ENCODE measurements at regions not wholly inside any gene's neighbourhood (a gene's known extent, or its start where the extent isn't known, plus 50 kb on each side); places are given as distances from the start of the nearest gene placed in this dataset.
A peak's percentile ranks its signal among the peaks of the same experiment; 100 is the strongest.

DNA sequence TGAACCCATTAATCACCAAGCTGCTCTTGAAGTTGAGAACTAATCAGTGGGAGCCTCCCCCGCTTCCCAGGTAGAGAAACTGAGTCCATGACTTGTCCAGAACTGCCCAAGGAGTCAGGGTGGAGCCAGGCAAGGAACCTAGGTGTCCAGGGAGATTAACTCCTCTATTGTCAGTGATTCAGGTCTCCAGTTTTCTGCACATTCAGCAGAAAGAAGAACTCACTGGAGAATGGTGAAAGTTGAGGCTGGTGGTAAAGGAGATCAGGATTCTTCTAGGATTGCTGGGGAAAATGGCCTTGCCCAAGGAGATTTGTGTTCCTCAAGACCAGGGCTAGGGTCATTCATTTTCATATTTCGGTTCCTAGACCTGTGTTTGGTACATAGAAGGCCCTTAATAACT is 87.2 kb upstream of the CISTR start:
- DNase-seq = no peak

DNA sequence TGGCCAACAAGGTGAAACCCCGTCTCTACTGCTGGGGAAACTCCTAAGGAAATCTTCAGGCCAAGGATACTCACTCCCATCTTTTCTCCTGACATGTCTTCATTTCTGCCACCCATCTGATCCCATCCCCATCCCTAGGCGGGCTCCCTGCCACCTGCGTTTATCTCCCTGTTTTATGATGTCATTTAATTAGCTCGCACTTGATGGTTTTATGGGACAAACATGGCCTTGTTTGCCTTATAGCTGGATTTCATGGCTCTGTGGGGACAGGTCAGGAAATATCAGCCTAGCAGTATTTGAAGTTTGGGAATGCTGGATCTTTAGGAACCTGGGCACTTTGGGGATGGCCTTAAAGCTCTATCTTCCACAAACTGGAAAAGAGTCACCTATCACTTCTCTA is 88.5 kb upstream of the CISTR start:
- no peak for DNase-seq

DNA sequence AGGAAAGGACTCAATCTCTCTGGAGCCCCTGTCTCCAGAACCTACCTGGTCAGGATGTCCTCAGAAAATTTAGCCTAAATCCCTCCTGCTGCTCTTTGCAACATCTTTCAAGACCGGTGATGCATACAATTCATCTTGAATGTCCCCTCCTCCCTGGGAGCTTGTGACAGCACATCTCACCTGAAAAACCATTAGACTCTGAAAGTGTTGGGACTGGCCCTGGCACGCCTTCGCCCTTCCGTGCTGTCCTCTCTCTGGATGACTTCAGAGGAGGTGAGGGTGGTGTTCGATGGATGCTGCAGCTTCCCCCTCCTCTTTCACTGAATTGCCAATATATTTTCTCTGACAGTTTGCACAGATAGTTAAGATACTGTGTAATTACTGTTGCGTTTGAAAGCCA is 90.9 kb upstream of the CISTR start:
- DNase-seq = no peak

DNA sequence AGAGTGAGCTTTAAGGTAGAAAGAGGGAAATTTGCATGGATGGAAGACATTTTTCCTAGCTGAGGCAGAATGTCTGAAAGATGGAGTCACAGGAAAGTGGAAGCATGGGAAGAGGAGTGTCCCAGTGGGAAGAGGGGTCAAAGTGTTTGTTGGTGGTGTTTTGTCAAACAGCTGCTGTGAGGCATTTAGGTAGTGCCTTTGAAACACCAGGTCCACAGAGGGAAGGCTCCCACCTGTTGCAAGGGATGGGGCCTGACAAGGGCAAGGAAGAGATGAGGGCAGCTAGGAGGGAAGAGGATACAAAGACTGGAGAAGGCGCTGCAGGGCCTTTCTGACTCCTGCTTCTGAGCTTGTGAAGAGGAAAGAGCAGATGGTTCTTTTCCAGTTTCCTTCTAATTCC is 91.8 kb upstream of the CISTR start:
- DNase-seq = no peak

DNA sequence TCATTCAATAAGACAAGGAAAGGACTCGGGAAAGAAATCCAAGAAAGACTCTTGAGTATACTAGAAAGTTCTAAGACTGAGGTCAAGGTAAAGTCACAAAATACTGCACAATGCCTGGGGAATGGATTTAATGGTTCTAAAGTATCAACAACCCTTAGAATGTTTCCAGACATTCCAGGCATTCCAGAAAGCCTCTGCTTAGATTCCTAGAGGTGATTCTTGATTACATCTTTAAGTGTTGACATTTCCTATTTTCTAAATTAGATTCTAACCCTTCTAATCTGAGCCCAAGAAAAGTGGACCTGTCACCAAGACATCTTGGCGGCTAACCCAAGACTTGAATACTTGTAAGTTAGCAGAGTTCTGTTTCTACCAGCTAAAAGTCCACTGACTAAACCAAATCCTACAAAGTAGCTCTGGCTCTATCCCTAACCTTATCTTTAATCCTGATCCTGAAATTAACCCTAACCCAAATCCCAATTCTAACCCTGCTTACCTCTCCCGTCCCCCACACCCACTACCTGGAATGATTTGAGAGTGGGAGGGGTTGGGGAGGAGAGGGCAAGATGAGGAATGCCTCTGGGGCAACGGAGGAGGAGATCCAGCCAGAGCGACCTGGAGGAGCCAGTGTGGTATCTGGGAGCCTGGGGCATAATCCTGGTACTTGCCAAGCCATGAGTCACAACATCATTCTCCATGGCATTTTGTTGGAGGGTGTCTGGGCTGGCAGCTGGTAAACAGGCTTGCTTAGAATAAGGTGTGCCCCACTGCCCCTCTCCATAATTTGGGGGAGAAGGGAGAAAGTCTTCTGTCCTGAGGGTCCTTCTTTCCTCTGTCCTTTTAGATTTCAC is 93.4 kb upstream of the HOXC13 start:
- no peak for DNase-seq

DNA sequence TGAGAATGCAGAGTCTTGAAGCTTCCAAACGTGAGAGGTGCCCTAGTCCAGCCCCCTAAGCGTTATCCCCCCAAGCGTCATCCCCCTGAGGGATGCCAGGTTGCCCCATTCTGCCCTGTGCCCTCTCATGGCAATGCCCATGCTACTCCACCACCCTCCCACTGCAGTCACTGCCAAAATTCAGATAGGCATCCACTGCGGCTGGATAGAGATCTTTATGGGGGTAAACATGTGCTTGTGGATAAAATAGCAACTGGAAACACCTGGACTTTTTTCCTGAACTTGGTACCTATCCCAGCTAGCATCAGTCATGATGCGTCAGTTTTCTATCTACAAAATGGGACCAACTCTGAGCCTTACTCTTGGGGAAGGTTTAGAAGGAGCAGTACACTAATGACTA is 92.7 kb upstream of the HOXC13 start:
- no peak for DNase-seq

DNA sequence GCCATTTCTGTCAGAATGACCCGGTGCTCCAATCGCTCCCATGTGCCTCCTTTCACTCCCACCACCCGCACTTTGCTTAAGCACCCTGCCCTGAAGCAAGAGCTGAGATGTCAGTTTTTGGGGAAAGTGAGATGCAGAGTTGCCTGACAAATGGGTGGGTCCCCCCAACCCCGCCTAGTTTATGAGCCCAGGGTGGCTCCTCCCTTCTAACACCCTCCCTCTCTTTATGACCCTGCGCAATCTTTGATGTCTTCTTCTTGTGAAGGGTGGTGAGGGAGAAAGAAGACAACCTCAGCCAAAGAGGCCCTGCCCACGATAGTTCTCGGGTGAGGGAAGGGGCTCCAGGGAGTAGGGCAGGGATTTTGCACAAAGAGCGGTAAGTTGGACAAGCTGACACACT is 89.5 kb upstream of the HOXC13 start:
- no peak for DNase-seq

DNA sequence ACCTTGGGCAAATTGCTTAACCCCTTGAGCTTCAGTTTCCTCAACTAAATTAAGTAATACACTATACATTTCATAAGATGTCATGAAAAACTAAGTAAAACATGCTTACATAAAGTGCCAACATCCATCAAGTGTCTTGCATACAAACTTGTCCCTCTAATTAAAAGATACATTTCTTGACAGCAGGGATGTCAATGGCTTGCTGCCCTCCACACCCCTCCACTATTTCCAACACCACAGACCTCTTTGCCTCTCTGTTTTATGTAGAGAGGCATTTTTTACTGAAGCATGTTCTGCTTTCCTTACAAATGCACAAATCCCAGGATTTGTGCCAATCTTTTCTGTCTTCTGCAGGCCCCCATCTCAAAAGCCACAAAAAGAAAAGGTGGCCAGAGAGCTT is 89.0 kb upstream of the HOXC13 start:
- DNase-seq = no peak

DNA sequence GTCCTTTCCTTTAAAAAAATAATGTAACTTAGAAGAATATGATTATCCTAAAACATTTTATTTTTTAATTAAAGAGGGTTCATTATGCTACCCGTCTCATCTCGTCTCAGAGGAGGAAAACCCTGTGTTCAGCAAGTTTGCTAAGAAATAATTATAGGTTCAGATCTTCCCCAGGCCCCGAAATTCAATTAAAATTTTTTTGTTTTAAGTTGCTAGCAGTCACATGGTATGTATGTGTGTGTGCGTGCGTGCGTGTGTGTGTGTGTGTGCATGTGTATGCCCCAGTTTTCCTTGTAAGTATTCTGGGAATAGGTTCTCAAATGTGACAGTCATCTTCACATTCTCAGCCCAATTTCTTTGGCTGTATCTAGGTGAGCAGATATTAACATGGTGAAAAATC is 86.6 kb upstream of the HOXC13 start:
- DNase-seq = no peak

DNA sequence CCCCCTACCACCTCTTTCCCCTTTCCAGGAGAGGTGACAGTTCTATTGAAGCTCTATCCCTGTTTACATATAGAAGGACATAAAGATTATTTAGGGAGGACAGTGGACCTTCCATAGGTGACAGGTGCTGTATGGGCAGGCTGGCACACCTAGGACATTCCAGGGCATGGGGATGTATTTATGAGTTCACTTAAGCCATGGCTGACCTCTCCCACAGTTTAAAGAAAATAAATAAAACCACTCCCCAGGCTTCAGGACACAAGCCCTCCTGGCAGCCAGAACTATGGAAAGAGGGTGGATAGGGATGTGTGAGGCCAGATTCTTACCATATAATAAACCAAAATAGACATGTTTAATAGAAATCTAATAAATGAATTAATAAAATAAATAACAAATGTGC is 85.6 kb upstream of the HOXC13 start:
- DNase-seq = no peak

DNA sequence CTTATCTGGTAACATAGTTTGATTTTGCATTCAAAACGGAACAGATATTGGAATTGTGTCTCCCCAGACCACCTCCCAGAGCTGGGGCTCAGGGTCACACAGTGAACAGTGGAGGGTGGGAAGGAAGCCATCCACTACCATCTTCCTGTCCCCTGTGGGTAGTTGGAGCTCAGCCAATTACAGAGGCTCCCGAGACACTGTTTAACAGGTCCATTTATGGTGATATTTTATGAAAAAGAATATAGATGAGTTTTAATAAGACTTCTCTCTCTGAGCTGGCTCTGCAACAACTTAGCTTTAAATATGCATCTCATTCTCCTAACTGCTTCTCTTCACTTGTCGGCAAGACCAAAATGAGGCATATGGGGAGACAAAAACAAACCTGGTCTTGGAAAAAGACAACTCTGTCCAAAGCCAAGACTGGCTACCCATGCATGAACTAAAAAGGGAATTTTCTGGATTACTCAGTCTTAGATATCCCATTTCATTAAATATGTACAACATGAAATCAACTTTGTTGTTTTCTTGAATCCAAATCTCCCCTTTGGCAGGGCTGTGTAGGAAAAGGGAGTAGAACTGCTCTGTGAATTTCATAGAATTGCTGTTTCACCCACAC is 83.8 kb upstream of the HOXC13 start:
- DNase-seq = no peak

DNA sequence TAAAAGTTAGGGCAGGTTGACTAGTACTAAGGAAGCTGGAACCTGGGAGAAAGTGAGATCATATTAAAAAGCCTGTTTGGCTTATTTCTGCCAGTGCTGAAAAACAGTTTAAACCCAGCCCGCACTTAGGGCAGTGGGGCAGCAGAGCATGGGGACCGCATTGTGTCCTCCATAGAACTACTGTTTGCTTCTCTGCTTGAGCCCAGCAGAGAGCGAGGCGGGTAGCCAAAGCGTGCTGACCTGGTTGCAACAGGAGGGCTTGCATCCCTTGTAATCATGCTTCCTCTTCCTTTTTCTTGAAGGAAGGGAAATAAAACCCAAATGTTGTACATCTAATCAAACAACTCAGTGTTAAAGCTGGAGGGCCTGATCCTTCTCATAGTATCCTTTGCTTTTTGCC is 82.5 kb upstream of the HOXC13 start:
- DNase-seq = peak in 1 of 2 donors; percentile 4

DNA sequence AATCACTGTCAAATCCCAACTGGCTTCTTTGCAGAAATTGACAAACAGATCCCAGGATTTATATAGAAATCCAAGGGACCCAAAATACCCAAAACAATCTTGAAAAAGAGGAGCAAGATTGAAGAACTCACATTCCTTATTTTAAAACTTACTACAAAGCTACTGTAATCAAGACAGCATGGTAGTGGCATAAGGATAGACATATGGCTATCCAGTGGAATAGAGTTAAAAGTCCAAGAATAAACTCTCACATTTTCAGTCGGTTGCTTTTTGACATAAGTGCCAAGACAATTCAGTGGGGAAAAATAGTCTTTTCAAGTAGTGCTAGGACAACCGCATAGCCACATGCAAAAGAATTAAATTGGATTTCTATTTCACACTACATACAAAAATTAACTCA is 81.0 kb upstream of the HOXC13 start:
- no peak for DNase-seq

DNA sequence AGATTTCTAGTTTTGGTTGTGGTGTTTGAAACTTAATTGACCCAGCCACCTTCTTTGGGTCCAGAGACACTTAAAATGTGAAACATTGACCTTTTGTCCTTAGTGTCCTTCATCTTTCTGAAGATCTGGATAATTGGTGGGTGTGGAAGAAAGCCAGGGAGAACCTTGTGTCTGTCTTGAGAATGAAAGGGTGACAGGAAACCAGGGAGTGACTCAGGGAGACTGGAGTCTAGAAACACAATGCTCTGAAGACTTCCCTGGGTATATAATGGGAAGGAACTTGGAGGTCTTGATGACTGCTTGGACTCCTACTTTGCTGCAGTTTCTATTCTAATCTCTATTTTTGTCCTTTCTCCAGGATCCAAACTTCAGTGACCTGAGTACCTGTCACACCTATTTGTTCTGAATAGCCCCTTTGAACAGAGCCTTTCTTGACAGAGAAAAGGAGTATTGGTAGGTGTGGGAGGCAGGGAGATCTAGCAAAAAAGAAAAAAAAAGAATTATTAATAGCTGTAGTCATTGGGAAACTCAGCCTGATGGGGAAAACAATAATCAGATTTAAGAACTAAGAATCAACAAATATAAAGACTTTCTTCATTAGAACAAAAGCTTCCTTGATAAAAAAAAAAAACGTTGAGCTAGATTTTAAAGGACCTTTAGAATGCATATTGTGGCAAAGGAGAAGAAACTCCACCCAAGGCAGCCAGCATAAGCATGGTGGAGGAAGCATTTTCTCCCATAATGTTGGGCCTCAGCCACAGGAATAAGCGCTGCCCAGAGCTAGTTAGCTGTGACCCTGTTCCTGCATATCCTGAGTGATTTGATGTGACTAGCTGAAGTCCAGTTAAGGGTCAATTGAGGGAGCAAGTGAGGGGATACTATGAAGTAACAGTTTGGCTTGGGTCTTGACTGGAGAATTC is 77.9 kb upstream of the HOXC13 start:
- no peak for DNase-seq

DNA sequence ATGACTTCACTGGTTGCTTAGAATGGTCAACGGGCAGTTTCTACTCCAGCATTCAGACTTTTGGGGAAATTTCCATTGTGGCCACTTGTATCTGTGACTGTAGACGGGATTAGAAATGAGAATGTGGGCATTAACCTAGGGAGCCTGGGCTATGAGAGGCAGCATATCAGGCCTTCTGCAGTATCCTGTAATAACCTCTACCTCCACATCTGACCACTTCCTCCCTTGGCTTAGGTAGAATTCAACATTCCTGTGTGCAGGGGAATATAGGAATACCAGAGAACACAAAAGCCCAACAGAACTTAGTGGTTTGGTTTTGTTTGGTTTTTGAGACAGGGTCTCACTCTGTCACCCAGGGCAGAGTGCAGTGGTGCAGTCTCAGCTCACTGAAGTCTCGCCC is 76.4 kb upstream of the HOXC13 start:
- no peak for DNase-seq

DNA sequence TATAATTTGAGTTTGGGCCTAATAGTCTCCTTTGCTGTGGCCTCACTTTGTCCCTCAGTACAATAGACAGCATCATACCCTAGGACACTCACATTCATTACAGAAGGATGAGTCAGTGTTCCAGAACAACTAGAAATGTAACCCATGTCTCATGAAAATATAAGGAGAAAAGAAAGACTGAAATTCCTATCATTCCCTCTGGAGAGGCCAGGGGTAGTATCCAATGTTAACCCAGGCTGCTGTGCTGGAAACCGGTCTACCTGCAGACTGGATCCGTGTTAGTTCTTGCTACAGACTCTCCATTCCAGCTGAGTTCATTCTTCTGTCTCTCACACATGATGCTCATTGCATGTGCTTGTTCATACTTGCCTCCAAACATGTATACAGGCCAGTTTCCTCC is 75.8 kb upstream of the HOXC13 start:
- no peak for DNase-seq

DNA sequence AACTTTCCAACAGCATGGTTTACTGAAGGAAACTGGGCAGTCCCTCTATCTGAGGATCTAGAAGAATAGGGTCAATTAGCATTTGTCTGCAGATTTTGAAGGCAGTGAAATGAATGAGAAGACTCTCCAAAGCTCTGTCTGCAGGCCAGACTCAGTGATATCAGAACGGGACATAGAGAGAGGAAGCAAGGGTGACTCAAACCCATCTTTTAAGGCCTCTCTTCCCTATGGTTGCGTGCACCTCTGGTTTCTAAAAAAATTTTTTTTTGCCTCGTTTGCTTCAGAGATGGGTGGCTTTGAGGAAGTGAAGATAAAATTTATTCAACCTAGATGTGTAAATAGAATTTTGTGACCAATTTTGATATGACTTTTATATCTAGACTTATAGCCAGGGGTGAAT is 71.9 kb upstream of the HOXC13 start:
- no peak for DNase-seq

DNA sequence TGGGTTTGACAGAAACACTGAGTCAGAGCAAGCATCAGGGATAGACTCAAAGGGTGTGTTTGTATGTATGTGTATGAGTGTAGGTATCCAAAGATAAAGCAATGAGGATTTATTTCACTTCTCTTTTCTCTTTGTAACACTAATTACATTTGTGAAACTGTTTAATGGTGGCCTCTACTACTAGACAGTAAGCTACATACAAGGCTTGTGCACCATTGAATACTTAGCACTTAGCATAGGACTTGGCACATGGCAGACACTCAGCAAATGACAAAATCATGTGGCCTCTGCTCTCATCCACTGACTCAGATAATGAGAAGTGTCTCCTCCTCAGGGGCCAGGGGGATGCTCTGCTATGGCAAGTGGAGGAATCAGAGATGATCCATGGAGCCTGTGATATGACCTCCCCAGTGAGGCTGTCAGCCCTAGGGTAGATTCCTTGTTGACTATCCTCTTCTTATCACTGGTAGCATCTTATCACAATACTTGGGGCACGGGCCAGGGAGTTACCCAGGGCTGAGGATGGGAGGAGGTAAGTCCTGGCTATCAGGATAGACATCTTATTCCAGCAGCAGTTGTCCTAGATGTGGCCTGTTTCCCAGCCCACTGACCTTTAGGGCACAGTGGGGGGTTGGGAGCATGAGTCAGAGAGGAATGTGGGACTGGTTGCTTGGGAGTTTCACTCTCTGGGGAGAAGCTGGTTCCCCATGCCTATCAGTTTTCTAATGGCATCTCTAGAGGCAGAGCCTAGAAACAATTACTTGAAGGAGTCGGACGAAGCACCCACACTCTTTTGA is 71.2 kb upstream of the HOXC13 start:
- no peak for DNase-seq

DNA sequence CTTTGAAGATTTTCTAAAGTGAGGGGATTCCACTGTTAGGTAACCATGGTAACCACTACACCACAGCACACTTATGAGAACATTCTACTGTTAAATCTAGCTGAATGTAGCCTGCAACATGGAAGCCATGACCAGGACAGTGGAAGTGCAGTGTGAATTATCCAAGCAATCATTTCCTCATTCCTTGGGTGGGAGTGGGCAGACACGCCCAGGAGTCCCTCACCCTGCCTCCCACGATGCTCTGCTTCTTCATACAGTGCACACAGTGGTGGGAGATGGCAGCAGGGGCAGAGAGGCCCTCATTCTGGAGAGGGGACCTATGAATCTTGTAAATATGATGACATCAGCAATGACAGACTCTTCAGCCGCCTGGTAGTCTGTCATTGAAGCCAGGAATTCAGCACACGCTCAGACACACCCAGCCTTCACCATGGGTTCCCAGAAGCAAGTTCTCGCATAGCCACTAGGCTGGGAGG is 70.1 kb upstream of the HOXC13 start:
- DNase-seq = no peak

DNA sequence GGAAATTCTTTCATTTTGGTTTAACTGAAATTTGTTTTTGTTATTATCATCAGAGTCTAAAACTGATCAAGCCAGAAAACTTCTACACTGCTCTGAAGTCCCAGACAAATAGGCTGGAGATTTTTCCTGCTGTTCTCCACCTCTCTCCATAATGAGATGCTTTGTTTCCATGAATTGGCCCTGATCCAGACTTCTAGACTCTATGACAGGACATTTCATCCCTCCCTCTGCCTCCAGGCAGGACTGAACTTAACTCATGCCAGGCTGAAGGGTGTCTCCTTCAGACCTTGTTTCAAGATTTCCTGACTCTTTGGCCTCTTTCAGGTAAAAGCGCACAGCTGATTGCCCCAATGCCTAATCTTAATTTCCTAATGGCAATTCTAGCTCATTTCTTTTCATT is 69.1 kb upstream of the HOXC13 start:
- no peak for DNase-seq

DNA sequence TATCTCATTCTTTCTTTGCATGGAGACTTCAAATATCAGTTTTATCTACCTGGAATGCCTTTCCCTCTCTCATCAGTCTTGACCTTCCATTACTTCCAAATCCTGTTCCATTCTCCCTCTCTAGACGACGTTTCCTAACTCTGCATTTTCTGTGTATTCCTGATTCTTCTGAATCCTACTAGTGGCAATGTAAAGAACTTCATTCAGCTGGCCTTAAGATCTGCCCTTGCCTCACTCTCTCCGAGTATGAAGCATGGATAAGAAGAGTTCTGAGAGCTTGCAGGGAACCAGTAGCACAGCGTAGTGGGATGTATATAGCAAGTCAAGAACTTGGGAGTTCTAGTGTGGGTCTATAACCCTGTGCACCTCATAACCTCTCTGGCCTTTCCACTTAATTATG is 68.5 kb upstream of the HOXC13 start:
- DNase-seq = no peak

DNA sequence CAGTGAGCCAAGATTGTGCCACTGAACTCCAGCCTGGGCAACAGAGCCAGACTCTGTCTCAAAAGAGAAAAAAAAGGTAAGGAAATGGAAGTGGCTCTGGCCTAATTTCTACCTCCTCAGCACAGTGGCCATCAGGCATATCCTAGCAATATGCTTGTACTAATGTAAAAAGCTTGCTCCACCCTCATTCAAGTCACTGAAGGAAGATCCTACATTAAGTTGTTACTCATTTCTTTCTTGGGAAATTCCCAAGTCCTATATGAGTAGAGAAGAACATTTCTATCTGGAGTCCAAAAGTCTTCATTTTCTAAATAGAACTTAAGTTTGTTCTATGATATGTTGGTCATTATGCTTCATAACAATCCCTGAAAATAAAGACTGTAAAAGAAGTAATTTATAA is 67.3 kb upstream of the HOXC13 start:
- no peak for DNase-seq

DNA sequence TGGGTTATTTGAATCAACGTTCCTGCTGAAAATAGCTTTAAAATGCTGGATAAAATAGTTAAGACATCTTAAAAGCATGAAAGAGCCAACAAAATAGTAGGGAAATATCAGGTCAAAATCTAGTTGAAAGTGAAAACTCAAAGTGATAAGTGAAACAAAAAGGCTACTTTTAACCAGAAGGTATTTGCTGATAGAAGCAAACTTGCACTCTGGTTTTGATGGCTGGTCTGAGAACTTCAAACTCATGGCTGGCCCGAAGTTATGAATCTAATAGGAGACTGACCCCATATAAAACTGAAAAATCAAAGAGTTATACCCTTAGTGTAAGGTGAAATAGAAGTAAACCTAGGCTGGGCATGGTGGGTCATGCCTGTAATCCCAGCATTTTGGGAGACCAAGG is 66.3 kb upstream of the HOXC13 start:
- no peak for DNase-seq

All from inflammatory macrophage (primary cell).